IPS DF 4.7 (cell line): ENCODE measurements at regions not wholly inside any gene's neighbourhood (a gene's known extent, or its start where the extent isn't known, plus 50 kb on each side); places are given as distances from the start of the nearest gene placed in this dataset.

Source experiments
- DNase-seq: peaks from one replicate; pipeline ENCODE4 v3.0.0-alpha.2; 2013; ENCODE audit warnings: low spot score; ENCODE audit errors: extremely low read depth

GRCh38 chr3:22210693-22211092 lies 459.7 kb upstream of the ZNF385D start:
- no peak for DNase-seq

GRCh38 chr3:22216601-22217000 lies 465.6 kb upstream of the ZNF385D start:
- DNase-seq: no peak

- DNase-seq: no peak
Measured at GRCh38 chr3:22225161-22225560, 474.2 kb upstream of the ZNF385D start.

- DNase-seq: no peak
Measured at GRCh38 chr3:22228705-22229104, 477.7 kb upstream of the ZNF385D start.

- no peak for DNase-seq
Measured at GRCh38 chr3:22231061-22231460, 480.1 kb upstream of the ZNF385D start.

GRCh38 chr3:22236490-22237270 lies 485.7 kb upstream of the ZNF385D start:
- DNase-seq: no peak

GRCh38 chr3:22239011-22239410 lies 488.0 kb upstream of the ZNF385D start:
- DNase-seq: no peak

- DNase-seq: no peak
Measured at GRCh38 chr3:22241110-22241509, 490.1 kb upstream of the ZNF385D start.

- DNase-seq: no peak
Measured at GRCh38 chr3:22244761-22245521, 493.9 kb upstream of the ZNF385D start.

GRCh38 chr3:22245811-22246583 lies 495.0 kb upstream of the ZNF385D start:
- no peak for DNase-seq

- DNase-seq: no peak
Measured at GRCh38 chr3:22249658-22250057, 498.6 kb upstream of the ZNF385D start.

- no peak for DNase-seq
Measured at GRCh38 chr3:22257252-22257651, 506.2 kb upstream of the ZNF385D start.

- DNase-seq: no peak
Measured at GRCh38 chr3:22262386-22262785, 511.4 kb upstream of the ZNF385D start.

GRCh38 chr3:22263042-22263441 lies 512.0 kb upstream of the ZNF385D start:
- no peak for DNase-seq

GRCh38 chr3:22265403-22265802 lies 514.4 kb upstream of the ZNF385D start:
- DNase-seq: no peak

- no peak for DNase-seq
Measured at GRCh38 chr3:22269831-22270230, 518.8 kb upstream of the ZNF385D start.

GRCh38 chr3:22276351-22276750 lies 525.3 kb upstream of the ZNF385D start:
- DNase-seq: no peak

- DNase-seq: no peak
Measured at GRCh38 chr3:22284559-22284958, 533.5 kb upstream of the ZNF385D start.

GRCh38 chr3:22288756-22289155 lies 537.7 kb upstream of the ZNF385D start:
- no peak for DNase-seq

- no peak for DNase-seq
Measured at GRCh38 chr3:22292681-22293080, 541.7 kb upstream of the ZNF385D start.

- DNase-seq: no peak
Measured at GRCh38 chr3:22296601-22297000, 545.6 kb upstream of the ZNF385D start.

GRCh38 chr3:22297436-22297835 lies 546.4 kb upstream of the ZNF385D start:
- DNase-seq: no peak
